ENCODE measurements at regions not wholly inside any gene's neighbourhood (a gene's known extent, or its start where the extent isn't known, plus 50 kb on each side); places are given as distances from the start of the nearest gene placed in this dataset.

GRCh38 chr3:176442326-176442725 lies 755.0 kb downstream of the TBL1XR1 start:
- no peak for DNase-seq
- H4K20me1 ChIP-seq (ENCODE audit: insufficient read depth, low read length) = no peaks in the 10 kb centered on the region
- no peak overlapping the region for H3K9ac ChIP-seq (ENCODE audit: low read depth, low read length)
- H3K79me2 ChIP-seq (ENCODE audit: insufficient read depth, low read length) = no peaks in the 10 kb centered on the region
- no peaks in the 10 kb centered on the region for H3K27me3 ChIP-seq (ENCODE audit: insufficient read depth, low read length, poor library complexity)
- TF ChIP-seq EZH2 (IDR thresholded peaks at IDR 0.05; ENCODE audit: borderline replicate concordance, low read depth, low read length, severe bottlenecking) (no peak), CTCF (IDR thresholded peaks at IDR 0.05; ENCODE audit: borderline replicate concordance, extremely low read depth, low read length, poor library complexity, severe bottlenecking) (no peak)
- H3K4me1 ChIP-seq (ENCODE audit: insufficient read depth, low read length) = no peaks in the 10 kb centered on the region
- no peaks in the 10 kb centered on the region for H3K9me3 ChIP-seq (ENCODE audit: insufficient read depth, low read length, severe bottlenecking)
- ATAC-seq (ENCODE audit: insufficient read depth, low read depth) = no peak
- H2AFZ ChIP-seq (ENCODE audit: low read depth, low read length) = no peak overlapping the region
- no peaks in the 10 kb centered on the region for H3K36me3 ChIP-seq (ENCODE audit: insufficient read depth, low read length)
- H3K4me2 ChIP-seq (ENCODE audit: insufficient read depth, low read length) = no peak overlapping the region
- no peak overlapping the region for H3K27ac ChIP-seq (ENCODE audit: low read length)
- H3K4me3 ChIP-seq (ENCODE audit: low read depth in 1 of 2, low read length in 2 of 2) = no peak overlapping the region

DNA sequence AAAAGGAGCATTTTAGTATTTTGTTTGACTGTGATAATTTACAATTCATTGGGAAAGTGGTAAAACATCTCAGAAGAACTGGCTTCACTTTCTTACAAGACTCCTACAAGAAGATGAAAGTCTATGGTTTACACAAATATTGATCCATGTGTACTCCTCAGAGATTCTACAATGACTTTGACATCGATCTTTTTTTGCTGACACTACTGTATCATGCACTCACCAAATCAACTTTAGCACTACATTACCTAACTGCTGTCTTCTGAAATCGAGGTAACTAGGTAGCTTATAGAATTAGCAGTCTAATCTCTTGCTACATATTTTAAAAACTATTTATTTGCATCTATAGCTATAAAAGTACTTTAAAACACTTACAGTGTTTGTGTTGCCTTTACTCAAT lies 757.6 kb downstream of the TBL1XR1 start:
- TF ChIP-seq CTCF (IDR thresholded peaks at IDR 0.05; ENCODE audit: borderline replicate concordance, extremely low read depth, low read length, poor library complexity, severe bottlenecking) (no peak), EZH2 (IDR thresholded peaks at IDR 0.05; ENCODE audit: borderline replicate concordance, low read depth, low read length, severe bottlenecking) (no peak)
- no peak overlapping the region for H2AFZ ChIP-seq (ENCODE audit: low read depth, low read length)
- H3K4me1 ChIP-seq (ENCODE audit: insufficient read depth, low read length) = no peaks in the 10 kb centered on the region
- H3K4me2 ChIP-seq (ENCODE audit: insufficient read depth, low read length) = no peak overlapping the region
- no peaks in the 10 kb centered on the region for H3K36me3 ChIP-seq (ENCODE audit: insufficient read depth, low read length)
- no peaks in the 10 kb centered on the region for H3K79me2 ChIP-seq (ENCODE audit: insufficient read depth, low read length)
- no peaks in the 10 kb centered on the region for H3K27me3 ChIP-seq (ENCODE audit: insufficient read depth, low read length, poor library complexity)
- H3K4me3 ChIP-seq (ENCODE audit: low read depth in 1 of 2, low read length in 2 of 2) = no peak overlapping the region
- H3K9ac ChIP-seq (ENCODE audit: low read depth, low read length) = no peak overlapping the region
- no peaks in the 10 kb centered on the region for H3K9me3 ChIP-seq (ENCODE audit: insufficient read depth, low read length, severe bottlenecking)
- no peaks in the 10 kb centered on the region for H4K20me1 ChIP-seq (ENCODE audit: insufficient read depth, low read length)
- no peak for DNase-seq
- ATAC-seq (ENCODE audit: insufficient read depth, low read depth) = no peak
- H3K27ac ChIP-seq (ENCODE audit: low read length) = no peak overlapping the region

DNA sequence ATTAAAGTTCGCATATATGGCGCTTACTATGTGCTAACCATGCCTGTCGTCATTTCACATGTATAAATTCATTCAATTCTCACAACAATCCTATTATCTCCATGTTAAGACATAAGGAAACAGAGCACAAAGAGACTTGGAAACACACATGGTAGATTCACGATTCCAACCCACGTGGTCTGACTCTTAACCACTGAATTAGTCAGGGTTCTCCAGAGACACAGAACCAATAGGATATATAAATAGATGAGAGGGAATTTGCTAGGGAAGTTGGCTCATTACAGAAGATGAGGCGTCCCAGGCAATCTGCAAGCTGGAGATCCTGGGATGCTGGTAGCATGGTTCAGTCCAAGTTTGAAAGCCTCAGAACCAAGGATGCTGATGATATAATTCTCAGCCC lies 765.3 kb downstream of the TBL1XR1 start:
- no peak overlapping the region for H3K4me2 ChIP-seq (ENCODE audit: insufficient read depth, low read length)
- no peak for ATAC-seq (ENCODE audit: insufficient read depth, low read depth)
- H4K20me1 ChIP-seq (ENCODE audit: insufficient read depth, low read length) = no peaks in the 10 kb centered on the region
- no peak overlapping the region for H3K4me3 ChIP-seq (ENCODE audit: low read depth in 1 of 2, low read length in 2 of 2)
- no peak overlapping the region for H3K9ac ChIP-seq (ENCODE audit: low read depth, low read length)
- H3K9me3 ChIP-seq (ENCODE audit: insufficient read depth, low read length, severe bottlenecking) = no peaks in the 10 kb centered on the region
- no peaks in the 10 kb centered on the region for H3K79me2 ChIP-seq (ENCODE audit: insufficient read depth, low read length)
- H2AFZ ChIP-seq (ENCODE audit: low read depth, low read length) = no peak overlapping the region
- no peaks in the 10 kb centered on the region for H3K27me3 ChIP-seq (ENCODE audit: insufficient read depth, low read length, poor library complexity)
- no peaks in the 10 kb centered on the region for H3K4me1 ChIP-seq (ENCODE audit: insufficient read depth, low read length)
- H3K36me3 ChIP-seq (ENCODE audit: insufficient read depth, low read length) = no peaks in the 10 kb centered on the region
- DNase-seq = no peak
- no peak for TF ChIP-seq EZH2 (IDR thresholded peaks at IDR 0.05; ENCODE audit: borderline replicate concordance, low read depth, low read length, severe bottlenecking)
- no peak for TF ChIP-seq CTCF (IDR thresholded peaks at IDR 0.05; ENCODE audit: borderline replicate concordance, extremely low read depth, low read length, poor library complexity, severe bottlenecking)
- no peak overlapping the region for H3K27ac ChIP-seq (ENCODE audit: low read length)

DNA sequence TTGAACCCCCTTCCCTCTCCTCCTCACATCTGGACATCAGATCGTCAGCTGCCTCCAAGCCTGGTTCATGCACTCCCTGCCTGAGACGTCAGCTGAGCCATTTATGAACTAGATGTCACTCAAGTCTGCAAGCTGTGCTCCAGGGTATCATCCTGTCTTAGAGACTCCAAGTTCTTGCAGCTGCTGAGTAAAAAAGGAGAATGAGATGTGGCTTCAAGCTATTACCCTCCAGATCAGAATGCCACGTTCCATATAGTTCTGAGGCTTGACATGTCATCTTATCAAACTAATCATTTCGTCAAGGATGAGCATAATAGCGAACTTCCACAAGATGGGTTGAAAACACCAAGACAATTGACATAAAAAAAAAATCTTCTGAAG lies 766.3 kb downstream of the TBL1XR1 start:
- Histone ChIP-seq H3K27me3 (ENCODE audit: insufficient read depth, low read length, poor library complexity) (no peaks in the 10 kb centered on the region), H3K4me3 (ENCODE audit: low read depth in 1 of 2, low read length in 2 of 2) (no peak overlapping the region), H3K4me1 (ENCODE audit: insufficient read depth, low read length) (no peaks in the 10 kb centered on the region), H3K27ac (ENCODE audit: low read length) (no peak overlapping the region), H4K20me1 (ENCODE audit: insufficient read depth, low read length) (no peaks in the 10 kb centered on the region), H2AFZ (ENCODE audit: low read depth, low read length) (no peak overlapping the region), H3K9me3 (ENCODE audit: insufficient read depth, low read length, severe bottlenecking) (no peaks in the 10 kb centered on the region), H3K36me3 (ENCODE audit: insufficient read depth, low read length) (no peaks in the 10 kb centered on the region), H3K79me2 (ENCODE audit: insufficient read depth, low read length) (no peaks in the 10 kb centered on the region), H3K9ac (ENCODE audit: low read depth, low read length) (no peak overlapping the region), H3K4me2 (ENCODE audit: insufficient read depth, low read length) (no peak overlapping the region)
- ATAC-seq (ENCODE audit: insufficient read depth, low read depth) = no peak
- DNase-seq = no peak
- TF ChIP-seq CTCF (IDR thresholded peaks at IDR 0.05; ENCODE audit: borderline replicate concordance, extremely low read depth, low read length, poor library complexity, severe bottlenecking) (no peak), EZH2 (IDR thresholded peaks at IDR 0.05; ENCODE audit: borderline replicate concordance, low read depth, low read length, severe bottlenecking) (no peak)
